Thoracic aorta (tissue), 2 donors: ENCODE measurements at regions not wholly inside any gene's neighbourhood (a gene's known extent, or its start where the extent isn't known, plus 50 kb on each side); places are given as distances from the start of the nearest gene placed in this dataset.

ENCODE experiments used
- ATAC-seq: fragments of 150-250 bp; one replicate; pipeline ENCODE4 v1.8.0; 2017; ENCODE audit warnings: low read depth; ENCODE audit not compliant: insufficient number of reproducible peaks, low FRiP score
- DNase-seq: peaks from one replicate; pipeline ENCODE4 v3.0.0-alpha.2; 2020; ENCODE audit warnings: low spot score
- H3K27ac ChIP-seq, 2 donors: fragments of 200-600 bp; sonication (generic); 1 replicate in 1 of 2; 2 replicates in 1 of 2; pipeline ENCODE4 v1.5.1; 2016; ENCODE audit warnings: mild to moderate bottlenecking in 2 of 2, moderate library complexity in 2 of 2
- H3K27me3 ChIP-seq: fragments of 200-600 bp; sonication (generic); replicated peaks from 2 replicates; pipeline ENCODE4 v1.6.0; 2016; ENCODE audit warnings: mild to moderate bottlenecking; ENCODE audit not compliant: insufficient read depth
- H3K36me3 ChIP-seq: fragments of 200-600 bp; sonication (generic); one replicate; pipeline ENCODE4 v1.5.1; 2016
- H3K4me1 ChIP-seq, 2 donors: fragments of 200-600 bp; sonication (generic); 1 replicate in 1 of 2; 2 replicates in 1 of 2; pipeline versions ENCODE4 v1.5.1 to v1.6.0; 2016; ENCODE audit warnings: low read depth in 2 of 2, mild to moderate bottlenecking in 1 of 2; ENCODE audit not compliant: control insufficient read depth in 1 of 2
- H3K4me3 ChIP-seq: fragments of 200-600 bp; sonication (generic); 2 replicates; pipeline ENCODE4 v1.5.1; 2016; ENCODE audit warnings: mild to moderate bottlenecking
- H3K9me3 ChIP-seq: fragments of 200-600 bp; sonication (generic); 2 replicates; pipeline ENCODE4 v1.5.1; 2016
- TF ChIP-seq, protein P1 (sequence below): fragments of 200-600 bp; sonication (generic); IDR thresholded peaks from one replicate; pipeline ENCODE4 v1.5.1; 2019; ENCODE audit warnings: antibody characterized with exemption

- H3K4me1 ChIP-seq, result peaks cover 14 to 20% of the 10 kb centered on the region in 2 donors
- no peaks in the 10 kb centered on the region for H3K27me3 ChIP-seq
- no peak overlapping the region for H3K4me3 ChIP-seq
- TF ChIP-seq, protein P1, sequence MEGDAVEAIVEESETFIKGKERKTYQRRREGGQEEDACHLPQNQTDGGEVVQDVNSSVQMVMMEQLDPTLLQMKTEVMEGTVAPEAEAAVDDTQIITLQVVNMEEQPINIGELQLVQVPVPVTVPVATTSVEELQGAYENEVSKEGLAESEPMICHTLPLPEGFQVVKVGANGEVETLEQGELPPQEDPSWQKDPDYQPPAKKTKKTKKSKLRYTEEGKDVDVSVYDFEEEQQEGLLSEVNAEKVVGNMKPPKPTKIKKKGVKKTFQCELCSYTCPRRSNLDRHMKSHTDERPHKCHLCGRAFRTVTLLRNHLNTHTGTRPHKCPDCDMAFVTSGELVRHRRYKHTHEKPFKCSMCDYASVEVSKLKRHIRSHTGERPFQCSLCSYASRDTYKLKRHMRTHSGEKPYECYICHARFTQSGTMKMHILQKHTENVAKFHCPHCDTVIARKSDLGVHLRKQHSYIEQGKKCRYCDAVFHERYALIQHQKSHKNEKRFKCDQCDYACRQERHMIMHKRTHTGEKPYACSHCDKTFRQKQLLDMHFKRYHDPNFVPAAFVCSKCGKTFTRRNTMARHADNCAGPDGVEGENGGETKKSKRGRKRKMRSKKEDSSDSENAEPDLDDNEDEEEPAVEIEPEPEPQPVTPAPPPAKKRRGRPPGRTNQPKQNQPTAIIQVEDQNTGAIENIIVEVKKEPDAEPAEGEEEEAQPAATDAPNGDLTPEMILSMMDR, result no peak
- no peaks in the 10 kb centered on the region for H3K36me3 ChIP-seq
- no peak for ATAC-seq
- no peak for DNase-seq
- no peak overlapping the region for H3K27ac ChIP-seq
- no peaks in the 10 kb centered on the region for H3K9me3 ChIP-seq
These were observed 624.3 kb upstream of the LMCD1 start for GRCh38 chr3:7877312-7877711.

DNA sequence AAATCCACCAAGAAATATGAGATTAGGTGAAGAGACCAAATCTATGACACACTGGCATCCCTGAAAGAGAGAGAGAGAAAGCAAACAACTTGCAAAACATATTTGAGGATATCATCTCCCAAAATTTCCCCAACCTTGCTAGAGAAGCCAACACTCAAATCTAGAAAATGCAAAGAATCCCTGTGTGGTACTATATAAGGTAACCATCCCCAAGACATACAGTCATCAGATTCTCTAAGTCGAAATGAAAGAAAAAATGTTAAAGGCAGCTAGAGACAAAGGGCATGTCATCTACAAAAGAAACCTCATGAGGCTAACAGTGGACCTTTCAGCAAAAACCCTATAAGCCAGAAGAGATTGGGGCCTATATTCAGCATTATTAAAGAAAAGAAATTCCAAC lies 622.1 kb upstream of the LMCD1 start:
- DNase-seq (no peak), ATAC-seq (no peak)

DNA sequence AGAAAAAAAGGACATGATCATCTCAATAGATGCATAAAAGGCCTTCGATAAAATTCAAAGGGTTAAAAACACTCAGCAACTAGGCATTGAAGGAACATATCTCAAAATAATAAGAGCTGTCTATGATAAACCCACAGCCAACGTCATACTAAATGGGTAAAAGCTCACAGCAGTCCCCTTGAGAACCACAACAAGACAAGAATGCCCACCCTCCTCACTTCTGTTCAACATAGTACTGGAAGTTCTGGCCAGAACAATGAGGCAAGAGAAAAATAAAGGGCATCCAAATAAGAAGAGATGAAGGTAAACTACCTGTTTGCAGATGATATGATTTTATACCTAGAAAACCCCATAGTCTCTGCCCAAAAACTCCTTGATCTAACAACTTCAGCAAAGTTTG lies 619.7 kb upstream of the LMCD1 start:
- Histone ChIP-seq H3K27me3 (no peaks in the 10 kb centered on the region), H3K27ac (no peak overlapping the region), H3K4me3 (no peak overlapping the region), H3K4me1 (peaks cover 4 to 11% of the 10 kb centered on the region in 2 donors), H3K9me3 (peaks cover 6% of the 10 kb centered on the region), H3K36me3 (no peaks in the 10 kb centered on the region)
- TF ChIP-seq, protein P1, result no peak
- ATAC-seq, result no peak
- no peak for DNase-seq

More for the DNA sequence above, 622.1 kb upstream of the LMCD1 start:
- no peaks in the 10 kb centered on the region for H3K36me3 ChIP-seq
- H3K4me1 ChIP-seq, result peaks cover 14 to 20% of the 10 kb centered on the region in 2 donors
- no peaks in the 10 kb centered on the region for H3K9me3 ChIP-seq
- no peaks in the 10 kb centered on the region for H3K27me3 ChIP-seq
- TF ChIP-seq, protein P1, result no peak
- H3K27ac ChIP-seq, result no peak overlapping the region
- no peak overlapping the region for H3K4me3 ChIP-seq

DNA sequence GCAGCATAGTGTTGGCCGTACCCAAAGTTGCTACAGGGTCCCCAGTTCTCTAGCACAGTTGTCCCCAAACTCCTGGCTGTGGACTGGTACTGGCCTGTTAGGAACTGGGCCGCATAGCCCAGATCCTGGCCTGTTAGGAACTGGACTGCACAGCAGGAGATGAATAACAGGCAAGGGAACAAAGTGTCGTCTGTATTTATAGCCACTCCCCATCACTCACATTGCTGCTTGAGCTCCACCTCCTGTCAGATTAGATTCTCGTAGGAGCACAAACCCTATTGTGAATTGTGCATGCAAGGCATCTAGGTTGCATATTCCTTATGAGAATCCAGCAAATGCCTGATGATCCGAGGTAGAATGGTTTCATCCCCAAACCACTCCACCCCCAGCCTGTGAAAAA lies 604.0 kb upstream of the LMCD1 start:
- Histone ChIP-seq H3K4me1 (no peaks in the 10 kb centered on the region), H3K9me3 (no peaks in the 10 kb centered on the region), H3K4me3 (no peak overlapping the region), H3K27me3 (no peaks in the 10 kb centered on the region), H3K27ac (no peak overlapping the region), H3K36me3 (no peaks in the 10 kb centered on the region)
- DNase-seq (no peak), ATAC-seq (no peak)
- TF ChIP-seq, protein P1, result no peak

DNA sequence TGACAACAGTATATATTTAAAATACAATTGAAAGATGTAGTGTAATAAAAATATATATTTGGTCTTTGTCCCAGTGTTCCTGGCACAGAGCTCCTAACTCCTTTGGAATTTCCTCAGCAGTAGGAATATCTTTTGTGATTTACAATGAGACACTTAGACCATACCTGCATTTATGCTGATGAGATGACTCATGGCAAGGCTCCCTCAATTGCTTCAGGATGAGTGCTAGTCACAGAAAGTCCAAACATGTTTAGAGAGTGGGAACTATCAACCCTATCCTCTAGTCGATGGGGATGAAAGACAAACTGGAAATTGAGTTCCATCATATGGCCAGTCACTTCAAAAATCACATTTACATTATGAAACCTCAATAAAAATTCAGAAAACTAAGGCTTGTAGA lies 588.3 kb upstream of the LMCD1 start:
- ATAC-seq (no peak), DNase-seq (no peak)
- no peak overlapping the region for H3K27ac ChIP-seq
- TF ChIP-seq, protein P1, result no peak
- H3K4me1 ChIP-seq, result no peaks in the 10 kb centered on the region
- no peaks in the 10 kb centered on the region for H3K36me3 ChIP-seq
- H3K27me3 ChIP-seq, result no peaks in the 10 kb centered on the region
- H3K9me3 ChIP-seq, result no peaks in the 10 kb centered on the region
- no peak overlapping the region for H3K4me3 ChIP-seq
